ENCODE measurements at regions not wholly inside any gene's neighbourhood (a gene's known extent, or its start where the extent isn't known, plus 50 kb on each side); places are given as distances from the start of the nearest gene placed in this dataset.
"Not testable (repeated sequence)": the region's sequence is repeated elsewhere in the genome, so short reads cannot be mapped to it uniquely, and the experiment has no call there.

GRCh38 chr7:86437951-86438450, 205.7 kb upstream of the GRM3 start:
- Histone ChIP-seq H3K4me1 (no peaks in the 10 kb centered on the region), H3K36me3 (no peaks in the 10 kb centered on the region), H3K4me3 (no peak overlapping the region), H3K27me3 (no peaks in the 10 kb centered on the region), H3K9me3 (no peaks in the 10 kb centered on the region), H3K27ac (no peak overlapping the region)
- no peak for DNase-seq (ENCODE audit: low spot score in 2 of 2)
- TF ChIP-seq CTCF (IDR thresholded peaks at IDR 0.05): no peak
- intact Hi-C loops (cut with DNase I): no loop called here

- TF ChIP-seq CTCF (IDR thresholded peaks at IDR 0.05): no peak
- Histone ChIP-seq H3K4me3 (no peak overlapping the region), H3K27me3 (no peaks in the 10 kb centered on the region), H3K9me3 (no peaks in the 10 kb centered on the region), H3K36me3 (no peaks in the 10 kb centered on the region), H3K4me1 (no peaks in the 10 kb centered on the region), H3K27ac (no peak overlapping the region)
- intact Hi-C loops (cut with DNase I): no loop called here
- no peak for DNase-seq (ENCODE audit: low spot score in 2 of 2)
Measured at GRCh38 chr7:86431761-86432160, 211.9 kb upstream of the GRM3 start.

- Histone ChIP-seq H3K9me3 (no peaks in the 10 kb centered on the region), H3K4me1 (no peaks in the 10 kb centered on the region), H3K27me3 (no peaks in the 10 kb centered on the region), H3K4me3 (no peak overlapping the region), H3K36me3 (no peaks in the 10 kb centered on the region), H3K27ac (no peak overlapping the region)
- intact Hi-C loops (cut with DNase I): no loop called here
- DNase-seq (ENCODE audit: low spot score in 2 of 2): no peak
- TF ChIP-seq CTCF (IDR thresholded peaks at IDR 0.05): no peak
Measured at GRCh38 chr7:86411814-86412213, 231.9 kb upstream of the GRM3 start.

- Histone ChIP-seq H3K9me3 (no peaks in the 10 kb centered on the region), H3K27ac (no peak overlapping the region), H3K4me3 (no peak overlapping the region), H3K4me1 (no peaks in the 10 kb centered on the region), H3K36me3 (no peaks in the 10 kb centered on the region), H3K27me3 (no peaks in the 10 kb centered on the region)
- no peak for TF ChIP-seq CTCF (IDR thresholded peaks at IDR 0.05)
- intact Hi-C loops (cut with DNase I): no loop called here
- DNase-seq (ENCODE audit: low spot score in 2 of 2): no peak
Measured at GRCh38 chr7:86407291-86407690, 236.4 kb upstream of the GRM3 start.

- H3K4me3 ChIP-seq: no peak overlapping the region
- H3K27me3 ChIP-seq: no peaks in the 10 kb centered on the region
- H3K36me3 ChIP-seq: no peaks in the 10 kb centered on the region
- intact Hi-C loops (cut with DNase I): no loop called here
- H3K9me3 ChIP-seq: no peaks in the 10 kb centered on the region
- no peak for DNase-seq (ENCODE audit: low spot score in 2 of 2)
- no peak overlapping the region for H3K27ac ChIP-seq
- TF ChIP-seq CTCF (IDR thresholded peaks at IDR 0.05): no peak
- H3K4me1 ChIP-seq: no peaks in the 10 kb centered on the region
Measured at GRCh38 chr7:86391813-86392212, 251.9 kb upstream of the GRM3 start.

- intact Hi-C loops (cut with DNase I); H3K4me3 ChIP-seq; DNase-seq (ENCODE audit: low spot score in 2 of 2); H3K27ac ChIP-seq; H3K36me3 ChIP-seq; H3K27me3 ChIP-seq; H3K9me3 ChIP-seq; H3K4me1 ChIP-seq: not testable (repeated sequence)
Measured at GRCh38 chr7:86375602-86376001, 268.1 kb upstream of the GRM3 start.

All from ascending aorta (tissue), 2 donors.